GM19463 (cell line): ENCODE measurements at regions not wholly inside any gene's neighbourhood (a gene's known extent, or its start where the extent isn't known, plus 50 kb on each side); places are given as distances from the start of the nearest gene placed in this dataset.

Experiments used
- ATAC-seq: cut with Tn5 transposase; IDR thresholded peaks from one replicate; pipeline ENCODE4 v1.9.1; 2021; ENCODE audit warnings: mild to moderate bottlenecking, moderate library complexity; ENCODE audit not compliant: unreplicated experiment

DNA sequence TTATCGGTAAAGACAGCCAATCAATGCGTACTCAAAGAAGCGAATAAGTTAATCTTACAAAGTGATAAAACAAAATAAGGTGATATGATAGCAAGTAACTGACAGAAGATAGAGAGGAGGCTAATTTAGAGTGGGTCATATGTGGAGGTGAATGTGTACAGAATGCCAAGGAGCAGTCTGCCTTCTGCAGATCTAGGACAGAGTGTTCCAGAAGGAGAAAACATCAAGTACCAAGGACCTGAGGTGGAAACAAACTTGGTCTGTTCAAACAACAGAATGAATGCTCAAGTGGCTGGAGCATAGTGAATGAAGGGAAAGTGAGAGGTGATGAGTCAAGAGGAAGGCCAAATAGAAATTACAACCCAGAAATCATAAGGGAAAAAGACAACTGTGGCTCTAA is 170.3 kb upstream of the BMP4 start:
- ATAC-seq, result no peak

DNA sequence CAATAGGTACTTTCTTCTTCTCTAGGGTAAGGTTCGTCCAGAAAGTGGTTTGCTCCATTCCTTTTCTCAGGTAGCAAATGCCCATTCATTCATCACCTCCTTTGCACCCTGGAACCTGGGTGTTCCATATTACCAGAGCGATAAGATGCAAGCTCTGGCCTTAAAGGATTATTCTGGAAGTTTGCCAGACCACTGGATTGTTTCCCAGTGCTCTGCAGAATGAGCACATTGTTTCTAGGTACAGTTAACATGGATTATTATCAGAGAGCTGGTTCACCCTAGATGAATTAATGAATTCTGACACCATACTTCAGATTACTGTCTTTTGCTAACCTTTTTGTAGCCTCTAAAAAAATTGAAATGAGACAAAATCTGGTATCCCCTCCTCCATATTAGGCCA is 170.9 kb upstream of the BMP4 start:
- ATAC-seq, result no peak

GRCh38 chr14:54129850-54130640 is 173.4 kb upstream of the BMP4 start:
- no peak for ATAC-seq

DNA sequence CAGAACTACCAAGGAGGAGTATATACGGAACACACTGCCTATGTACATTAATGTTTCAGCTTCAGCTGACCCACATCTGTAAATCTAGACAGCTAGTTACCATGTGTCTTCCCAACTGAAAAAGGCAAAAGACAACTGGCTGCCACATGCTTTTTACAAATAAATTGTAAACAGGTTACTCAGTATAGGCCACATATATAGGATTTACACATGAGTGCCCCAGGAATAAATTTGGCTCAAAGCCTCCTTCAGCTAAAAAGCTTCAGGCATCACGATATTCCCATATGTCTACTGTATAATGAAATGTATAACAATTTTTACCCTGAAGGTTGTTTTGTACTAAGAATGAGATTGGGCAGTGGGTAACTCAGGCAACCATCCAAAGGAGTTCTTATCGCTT is 175.9 kb upstream of the BMP4 start:
- no peak for ATAC-seq

DNA sequence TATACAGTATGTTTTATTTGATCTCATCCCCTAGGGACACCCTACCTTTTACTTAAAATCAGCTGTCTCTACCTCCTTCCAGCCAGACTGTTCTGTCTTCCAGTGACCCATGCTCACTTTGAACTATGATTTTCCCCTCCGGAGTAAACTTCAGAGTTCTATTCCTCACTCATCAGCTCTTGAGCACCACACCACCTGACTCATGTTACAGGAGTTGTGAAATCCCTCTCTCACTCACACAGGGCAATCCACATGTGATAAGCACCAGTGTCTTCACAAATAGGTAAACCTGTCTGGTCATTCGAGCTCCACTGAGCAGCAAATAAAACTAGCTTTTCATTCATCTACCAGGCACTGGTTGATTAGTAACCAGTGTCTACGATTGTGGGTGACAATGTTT is 177.3 kb upstream of the BMP4 start:
- ATAC-seq, result no peak

DNA sequence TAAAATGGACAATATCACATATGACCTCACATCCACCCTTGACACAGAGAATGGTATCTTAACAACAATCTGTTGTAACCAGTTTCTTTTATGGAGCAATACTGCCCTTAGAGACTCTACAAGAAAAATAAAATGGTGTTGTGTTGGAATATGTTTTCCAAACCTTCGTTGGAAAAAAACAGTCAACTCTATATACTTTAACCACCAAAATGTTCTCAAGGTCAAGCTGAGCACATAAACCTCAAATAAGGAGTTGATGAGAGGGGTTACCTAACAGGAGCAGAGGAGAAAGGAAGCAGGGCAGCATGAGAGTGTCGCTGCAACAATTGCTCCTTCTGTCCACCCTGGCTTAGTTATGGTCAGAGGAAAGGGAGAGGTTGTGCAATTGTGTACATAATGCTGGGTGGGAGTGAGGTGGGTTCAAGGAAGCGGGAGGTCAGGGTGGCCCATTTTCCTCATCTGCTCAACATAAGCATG is 179.2 kb upstream of the BMP4 start:
- ATAC-seq, result no peak

- no peak for ATAC-seq
Observed at GRCh38 chr14:54136894-54137613, 180.4 kb upstream of the BMP4 start.

DNA sequence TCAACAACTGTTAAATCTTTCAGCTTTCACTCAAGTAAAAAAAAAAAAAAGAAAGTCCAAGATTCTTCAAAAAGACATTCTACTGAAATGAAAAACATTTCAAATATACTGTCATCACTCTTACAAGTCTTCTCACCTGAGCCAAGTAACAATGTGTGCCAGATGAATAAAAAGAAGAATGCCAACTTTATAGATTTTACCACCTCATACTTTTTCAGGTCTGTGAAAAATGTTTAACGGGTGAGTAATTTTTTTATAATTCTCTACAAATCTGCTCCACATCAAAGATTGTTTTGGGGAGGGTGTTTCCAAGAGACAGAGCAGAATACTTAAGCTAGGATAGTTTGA is 181.0 kb upstream of the BMP4 start:
- no peak for ATAC-seq

GRCh38 chr14:54138024-54138353 is 181.4 kb upstream of the BMP4 start:
- no peak for ATAC-seq

DNA sequence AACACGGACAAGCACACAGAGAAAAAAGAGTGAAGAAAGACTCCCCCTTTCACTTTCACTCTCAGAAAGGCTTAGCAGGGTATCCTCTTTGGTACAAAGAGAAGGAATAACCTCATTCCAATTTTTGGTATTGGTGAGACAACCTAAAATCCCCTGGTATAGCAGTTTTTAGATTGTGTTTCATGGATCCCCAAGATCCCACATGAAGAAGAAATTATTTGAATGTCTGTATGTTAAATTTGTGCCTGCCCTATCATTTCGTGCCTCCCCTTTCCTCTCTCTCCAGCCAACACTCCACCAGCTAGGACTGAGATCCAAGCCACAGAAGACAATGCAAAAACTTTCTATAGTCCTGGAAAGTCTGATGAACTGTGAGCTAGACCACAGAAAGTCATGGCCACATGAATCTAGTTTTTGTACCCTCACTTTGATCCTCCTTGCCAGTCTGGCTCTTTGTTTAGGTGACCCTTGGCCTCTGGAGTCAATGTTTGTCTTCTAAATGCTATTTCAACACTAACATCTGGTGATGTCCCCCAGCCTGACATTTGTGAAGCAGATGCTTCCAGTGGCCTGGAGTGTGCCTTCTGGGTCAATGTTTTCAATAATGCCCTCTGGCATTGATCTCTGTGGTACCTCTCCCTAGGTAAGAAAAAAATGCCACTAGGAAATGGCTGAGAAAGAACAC is 181.9 kb upstream of the BMP4 start:
- ATAC-seq, result no peak

DNA sequence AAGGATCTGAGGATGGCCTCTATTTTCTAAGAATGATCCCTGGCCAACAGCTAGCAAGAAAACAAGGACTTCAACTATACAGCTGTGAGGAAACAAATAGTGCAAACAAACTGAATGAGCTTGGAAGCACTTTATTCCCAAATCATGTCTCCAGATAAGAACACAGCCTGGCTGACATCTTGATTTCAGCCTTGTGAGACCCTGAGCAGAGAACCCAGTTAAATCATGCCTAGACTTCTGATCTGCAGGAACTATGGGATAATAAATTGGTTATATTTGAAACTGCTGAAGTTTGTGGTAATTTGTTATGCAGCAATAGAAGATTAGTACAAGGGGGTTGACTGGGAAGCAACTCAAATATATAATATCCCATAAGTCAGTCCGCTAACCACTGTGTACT is 183.9 kb upstream of the BMP4 start:
- no peak for ATAC-seq

- ATAC-seq, result no peak
Observed at GRCh38 chr14:54146601-54147000, 190.0 kb upstream of the BMP4 start.

DNA sequence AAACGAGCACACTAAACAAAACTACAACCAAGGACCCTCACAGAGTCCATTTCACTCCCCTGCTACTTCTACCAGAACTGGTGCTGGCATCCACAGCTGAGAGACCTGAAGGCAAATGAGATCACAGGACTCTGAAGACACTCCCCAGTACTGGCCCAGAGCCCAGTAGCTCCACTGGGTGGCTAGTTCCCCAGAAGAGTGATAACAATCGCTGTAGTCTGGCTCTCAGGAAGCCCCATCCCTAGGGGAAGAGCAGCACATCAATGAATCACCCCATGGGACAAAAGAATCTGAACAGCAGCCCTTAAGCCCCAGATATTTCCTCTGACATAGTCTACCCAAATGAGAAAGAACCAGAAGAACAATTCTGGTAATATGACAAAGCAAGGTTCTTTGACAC is 190.7 kb upstream of the BMP4 start:
- ATAC-seq, result no peak

GRCh38 chr14:54147758-54148157 is 191.1 kb upstream of the BMP4 start:
- no peak for ATAC-seq

- no peak for ATAC-seq
Observed at GRCh38 chr14:54148251-54148650, 191.6 kb upstream of the BMP4 start.

GRCh38 chr14:54152351-54152750 is 195.7 kb upstream of the BMP4 start:
- no peak for ATAC-seq

DNA sequence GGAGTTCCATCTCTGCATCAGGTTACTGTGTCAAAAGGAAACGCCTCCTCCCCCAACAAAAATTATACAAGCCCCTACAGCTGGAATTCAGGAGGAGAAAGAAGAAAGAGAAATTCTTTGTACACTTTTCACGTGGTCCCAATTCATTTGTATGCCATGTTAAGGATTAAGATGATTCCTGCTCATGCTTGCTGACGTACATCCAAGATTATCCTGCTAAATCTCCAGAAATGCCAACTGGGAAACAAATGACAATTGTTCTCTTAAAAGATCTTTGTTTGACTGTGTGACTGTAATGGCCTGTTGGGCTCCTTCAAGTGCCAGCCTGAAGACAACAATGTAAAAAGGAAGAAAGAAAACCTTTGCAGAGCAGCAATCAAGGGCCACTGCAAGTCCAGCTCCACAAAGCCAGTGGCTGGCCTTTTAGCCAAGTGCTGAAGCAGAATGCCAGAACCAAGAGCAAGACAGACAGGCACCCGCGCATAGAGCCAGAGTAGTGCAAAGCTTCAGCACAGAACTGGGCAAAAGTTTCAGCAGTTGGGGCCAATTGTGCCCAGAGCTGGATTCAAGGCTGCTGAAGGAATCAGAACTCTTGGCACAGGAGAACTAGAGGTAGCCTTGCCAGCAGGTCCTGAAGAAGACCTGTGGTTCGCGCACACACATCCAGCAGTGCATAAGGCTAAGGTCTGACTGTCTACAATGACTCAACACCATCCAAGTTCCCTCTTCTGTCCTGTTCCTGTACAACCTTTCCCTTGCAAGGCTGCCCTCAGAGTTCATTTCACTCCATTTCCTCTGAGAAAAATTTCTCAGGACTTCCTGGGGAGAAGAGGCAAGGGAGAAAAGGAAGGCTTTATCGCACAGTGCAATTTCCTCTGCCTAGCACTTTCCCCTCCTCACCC is 209.7 kb upstream of the BMP4 start:
- ATAC-seq, result no peak

DNA sequence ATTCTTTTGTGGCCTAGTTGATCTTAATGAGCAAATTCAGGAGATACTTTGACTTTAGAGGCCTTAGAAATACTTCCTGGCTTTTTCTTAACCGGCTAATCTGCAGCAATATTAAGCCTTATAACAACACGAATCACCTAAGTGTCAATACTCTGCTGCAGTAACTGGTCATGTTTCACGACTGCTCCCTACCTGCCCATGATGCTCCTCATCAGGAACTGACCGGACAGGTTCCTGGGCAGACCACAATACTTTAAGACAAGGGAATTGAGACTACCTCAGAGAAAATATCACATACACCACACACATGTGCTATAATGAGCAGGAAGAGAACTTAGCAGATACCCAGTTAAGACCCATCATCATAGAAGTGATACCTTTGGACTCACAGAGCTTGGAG is 211.9 kb upstream of the BMP4 start:
- ATAC-seq, result no peak

- no peak for ATAC-seq
Observed at GRCh38 chr14:54169254-54169924, 212.8 kb upstream of the BMP4 start.

DNA sequence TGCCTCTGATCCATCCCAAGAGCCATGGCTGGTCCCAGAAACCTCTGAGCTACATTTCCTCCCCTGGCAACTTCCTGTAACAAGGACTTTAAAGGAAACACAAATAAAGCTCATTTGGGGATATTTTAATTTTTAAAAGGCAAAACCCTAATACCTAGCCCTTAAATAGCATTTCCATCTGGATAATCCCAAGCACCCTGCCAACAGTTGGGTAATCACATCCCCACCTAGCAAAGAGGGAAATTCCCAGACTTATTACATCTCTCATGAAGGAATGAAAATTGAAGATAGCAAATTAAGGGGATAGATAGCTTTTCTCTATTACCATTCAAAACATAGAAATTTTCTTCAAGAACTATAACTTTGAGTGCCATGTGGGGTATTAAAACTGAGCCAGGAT is 213.7 kb upstream of the BMP4 start:
- no peak for ATAC-seq

DNA sequence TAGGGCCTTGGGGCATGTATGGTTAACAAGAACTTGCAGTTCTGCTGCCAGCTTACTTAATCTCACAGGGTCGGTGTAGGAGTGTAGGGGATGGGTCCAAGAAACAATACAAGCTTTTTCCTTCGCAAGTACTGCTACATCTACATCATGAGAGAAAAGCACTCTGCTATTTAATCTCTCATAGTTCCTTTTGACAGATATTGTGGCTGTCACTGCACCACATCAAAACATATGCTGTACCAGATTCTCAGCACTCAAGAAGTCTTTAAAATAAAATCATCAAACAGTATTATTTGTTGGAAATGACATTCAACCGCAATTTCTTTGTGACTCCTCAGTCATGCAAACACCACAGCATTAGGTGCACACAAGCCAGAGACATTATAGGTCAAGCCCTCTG is 215.5 kb upstream of the BMP4 start:
- ATAC-seq, result no peak
